Hepatocyte (in vitro differentiated cells): ENCODE measurements at regions not wholly inside any gene's neighbourhood (a gene's known extent, or its start where the extent isn't known, plus 50 kb on each side); places are given as distances from the start of the nearest gene placed in this dataset.

Experiments used
- DNase-seq: peaks from one replicate; pipeline ENCODE4 v3.0.0-alpha.2; 2016; ENCODE audit warnings: low spot score
- H2AFZ ChIP-seq: fragments of 200-600 bp; sonication (generic); 2 replicates; pipeline ENCODE4 v1.6.0; 2016; ENCODE audit warnings: antibody characterized with exemption, mild to moderate bottlenecking
- H3K27ac ChIP-seq: fragments of 200-600 bp; sonication (generic); 2 replicates; pipeline ENCODE4 v1.5.1; 2016; ENCODE audit warnings: mild to moderate bottlenecking
- H3K27me3 ChIP-seq: fragments of 200-600 bp; sonication (generic); 2 replicates; pipeline ENCODE4 v1.6.1; 2016
- H3K36me3 ChIP-seq: fragments of 200-600 bp; sonication (generic); replicated peaks from 2 replicates; pipeline ENCODE4 v1.5.1; 2016; ENCODE audit warnings: low read depth; ENCODE audit not compliant: insufficient read depth
- H3K4me1 ChIP-seq: fragments of 200-600 bp; sonication (generic); 2 replicates; pipeline ENCODE4 v1.5.1; 2016; ENCODE audit warnings: mild to moderate bottlenecking, moderate library complexity; ENCODE audit not compliant: insufficient read depth
- H3K4me2 ChIP-seq: fragments of 200-600 bp; sonication (generic); 2 replicates; pipeline ENCODE4 v1.6.0; 2016
- H3K4me3 ChIP-seq: fragments of 200-600 bp; sonication (generic); 2 replicates; pipeline ENCODE4 v1.5.1; 2016; ENCODE audit warnings: mild to moderate bottlenecking
- H3K79me2 ChIP-seq: fragments of 200-600 bp; sonication (generic); 2 replicates; pipeline ENCODE4 v1.6.0; 2017; ENCODE audit warnings: mild to moderate bottlenecking
- H3K9me2 ChIP-seq: fragments of 200-600 bp; sonication (generic); replicated peaks from 2 replicates; pipeline ENCODE4 v1.6.0; 2017; ENCODE audit warnings: mild to moderate bottlenecking; ENCODE audit not compliant: insufficient read depth
- H3K9me3 ChIP-seq: fragments of 200-600 bp; sonication (generic); 2 replicates; pipeline ENCODE4 v1.5.1; 2016; ENCODE audit warnings: low read depth, mild to moderate bottlenecking
- H4K20me1 ChIP-seq: fragments of 200-600 bp; sonication (generic); 2 replicates; pipeline ENCODE4 v1.6.0; 2016; ENCODE audit warnings: mild to moderate bottlenecking; ENCODE audit not compliant: insufficient read depth, poor library complexity, severe bottlenecking
- CTCF ChIP-seq: fragments of 200-600 bp; sonication (generic); IDR thresholded peaks from 2 replicates; pipeline ENCODE4 v1.5.1; 2016; ENCODE audit warnings: antibody characterized with exemption, mild to moderate bottlenecking; ENCODE audit not compliant: poor library complexity
- EZH2 ChIP-seq: fragments of 200-600 bp; sonication (generic); IDR thresholded peaks from 2 replicates; pipeline ENCODE4 v1.6.1; 2016; ENCODE audit warnings: antibody characterized with exemption, mild to moderate bottlenecking, borderline replicate concordance
- EZH2phosphoT487 ChIP-seq: fragments of 200-600 bp; sonication (generic); IDR thresholded peaks from one replicate; pipeline ENCODE4 v1.6.1; 2018; ENCODE audit warnings: antibody characterized with exemption, mild to moderate bottlenecking, low read depth, moderate library complexity; ENCODE audit not compliant: unreplicated experiment, severe bottlenecking
- WGBS: methylation state at CpG from one replicate; pipeline ENCODE4 v1.1.6; 2016; ENCODE audit warnings: low lambda C conversion rate; ENCODE audit errors: missing lambda C conversion rate; 5-methylcytosine and 5-hydroxymethylcytosine counted together

- no peaks in the 10 kb centered on the region for H3K4me1 ChIP-seq
- WGBS: 90% methylated on average over 1 of the region's 1 CpG
- DNase-seq: no peak
- no peaks in the 10 kb centered on the region for H4K20me1 ChIP-seq
- no peak overlapping the region for H3K4me2 ChIP-seq
- H3K36me3 ChIP-seq: no peaks in the 10 kb centered on the region
- no peaks in the 10 kb centered on the region for H3K79me2 ChIP-seq
- no peak for TF ChIP-seq EZH2phosphoT487
- TF ChIP-seq EZH2: no peak
- TF ChIP-seq CTCF: no peak
- H2AFZ ChIP-seq: no peak overlapping the region
- H3K9me3 ChIP-seq: no peaks in the 10 kb centered on the region
- no peaks in the 10 kb centered on the region for H3K9me2 ChIP-seq
- no peaks in the 10 kb centered on the region for H3K27me3 ChIP-seq
- H3K27ac ChIP-seq: no peak overlapping the region
- H3K4me3 ChIP-seq: no peak overlapping the region
Observed at GRCh38 chr5:143870362-143870761, 58.4 kb downstream of the HMHB1 start.

GRCh38 chr5:143870871-143871632 is 59.1 kb downstream of the HMHB1 start:
- H3K4me2 ChIP-seq: no peak overlapping the region
- no peaks in the 10 kb centered on the region for H3K4me1 ChIP-seq
- no peaks in the 10 kb centered on the region for H3K27me3 ChIP-seq
- no peaks in the 10 kb centered on the region for H3K9me3 ChIP-seq
- no peak for DNase-seq
- H3K27ac ChIP-seq: peak overlapping the region; percentile 17
- TF ChIP-seq EZH2phosphoT487 (no peak), EZH2 (no peak), CTCF (no peak)
- no peaks in the 10 kb centered on the region for H3K79me2 ChIP-seq
- no peaks in the 10 kb centered on the region for H4K20me1 ChIP-seq
- WGBS: 67% methylated on average over 5 of the region's 5 CpGs
- no peaks in the 10 kb centered on the region for H3K36me3 ChIP-seq
- no peaks in the 10 kb centered on the region for H3K9me2 ChIP-seq
- no peak overlapping the region for H2AFZ ChIP-seq
- no peak overlapping the region for H3K4me3 ChIP-seq

GRCh38 chr5:143871672-143872071 is 59.7 kb downstream of the HMHB1 start:
- H2AFZ ChIP-seq: no peak overlapping the region
- H3K36me3 ChIP-seq: no peaks in the 10 kb centered on the region
- H3K79me2 ChIP-seq: no peaks in the 10 kb centered on the region
- no peaks in the 10 kb centered on the region for H3K9me2 ChIP-seq
- peak overlapping the region; percentile 8 for H3K27ac ChIP-seq
- H3K9me3 ChIP-seq: no peaks in the 10 kb centered on the region
- H3K4me3 ChIP-seq: no peak overlapping the region
- no peak overlapping the region for H3K4me2 ChIP-seq
- DNase-seq: no peak
- no peaks in the 10 kb centered on the region for H3K4me1 ChIP-seq
- no peak for TF ChIP-seq EZH2
- no peak for TF ChIP-seq CTCF
- no peak for TF ChIP-seq EZH2phosphoT487
- no peaks in the 10 kb centered on the region for H3K27me3 ChIP-seq
- no peaks in the 10 kb centered on the region for H4K20me1 ChIP-seq
- WGBS: 64% methylated on average over 2 of the region's 2 CpGs
